GM12873 (cell line): ENCODE measurements at regions not wholly inside any gene's neighbourhood (a gene's known extent, or its start where the extent isn't known, plus 50 kb on each side); places are given as distances from the start of the nearest gene placed in this dataset.

Experiments used
- TF ChIP-seq, protein P1 (sequence below): IDR thresholded peaks from 2 replicates; pipeline ENCODE4 v1.5.1; 2012; ENCODE audit warnings: low read depth, mild to moderate bottlenecking, moderate library complexity, low read length, control low read depth; ENCODE audit not compliant: insufficient read depth; ENCODE audit errors: missing control alignments

DNA sequence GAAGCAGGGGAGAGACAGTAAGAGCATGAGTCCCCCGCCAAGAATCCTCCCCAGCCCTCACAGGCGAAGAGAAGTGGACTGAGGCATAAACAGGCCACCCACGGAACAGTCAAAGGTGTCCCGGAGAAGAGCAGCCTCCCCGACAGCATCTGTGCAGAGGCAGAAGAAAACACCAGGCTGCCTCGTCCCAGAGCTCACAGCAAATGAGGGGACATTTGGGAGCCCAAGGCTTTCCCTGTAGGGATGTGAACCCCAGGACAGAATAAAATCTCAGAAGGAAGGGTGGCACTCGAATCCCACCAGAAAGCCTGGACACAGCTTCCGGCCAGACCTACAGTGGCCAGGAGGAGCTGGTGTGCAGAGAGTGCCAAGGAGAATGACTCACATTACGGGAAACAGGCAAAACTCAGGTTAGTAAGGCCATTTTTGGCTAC is 90.4 kb downstream of the DLL1 start:
- TF ChIP-seq, protein P1, sequence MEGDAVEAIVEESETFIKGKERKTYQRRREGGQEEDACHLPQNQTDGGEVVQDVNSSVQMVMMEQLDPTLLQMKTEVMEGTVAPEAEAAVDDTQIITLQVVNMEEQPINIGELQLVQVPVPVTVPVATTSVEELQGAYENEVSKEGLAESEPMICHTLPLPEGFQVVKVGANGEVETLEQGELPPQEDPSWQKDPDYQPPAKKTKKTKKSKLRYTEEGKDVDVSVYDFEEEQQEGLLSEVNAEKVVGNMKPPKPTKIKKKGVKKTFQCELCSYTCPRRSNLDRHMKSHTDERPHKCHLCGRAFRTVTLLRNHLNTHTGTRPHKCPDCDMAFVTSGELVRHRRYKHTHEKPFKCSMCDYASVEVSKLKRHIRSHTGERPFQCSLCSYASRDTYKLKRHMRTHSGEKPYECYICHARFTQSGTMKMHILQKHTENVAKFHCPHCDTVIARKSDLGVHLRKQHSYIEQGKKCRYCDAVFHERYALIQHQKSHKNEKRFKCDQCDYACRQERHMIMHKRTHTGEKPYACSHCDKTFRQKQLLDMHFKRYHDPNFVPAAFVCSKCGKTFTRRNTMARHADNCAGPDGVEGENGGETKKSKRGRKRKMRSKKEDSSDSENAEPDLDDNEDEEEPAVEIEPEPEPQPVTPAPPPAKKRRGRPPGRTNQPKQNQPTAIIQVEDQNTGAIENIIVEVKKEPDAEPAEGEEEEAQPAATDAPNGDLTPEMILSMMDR: no peak

- TF ChIP-seq, protein P1: no peak
These were observed 91.2 kb downstream of the DLL1 start for GRCh38 chr6:170199716-170200115.

DNA sequence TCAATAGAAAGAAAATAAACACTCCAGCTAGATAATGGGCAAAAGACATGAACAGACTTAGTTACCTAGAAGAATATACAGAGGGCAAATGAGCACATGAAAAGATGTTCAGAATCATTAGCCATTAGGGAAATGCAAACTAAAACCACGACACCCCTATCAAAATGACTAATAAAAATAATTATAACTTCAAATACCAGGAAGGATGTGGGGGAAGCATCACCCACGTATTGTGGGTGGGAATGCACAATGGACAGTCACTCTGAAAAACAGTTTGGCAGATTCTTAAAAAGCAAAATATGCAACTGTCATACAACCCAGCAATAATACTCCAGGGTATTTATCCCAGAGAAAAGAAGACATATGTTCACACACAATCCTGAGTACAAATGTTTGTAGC is 92.6 kb downstream of the DLL1 start:
- TF ChIP-seq, protein P1: no peak

- TF ChIP-seq, protein P1: no peak
These were observed 97.5 kb downstream of the DLL1 start for GRCh38 chr6:170193326-170193821.

DNA sequence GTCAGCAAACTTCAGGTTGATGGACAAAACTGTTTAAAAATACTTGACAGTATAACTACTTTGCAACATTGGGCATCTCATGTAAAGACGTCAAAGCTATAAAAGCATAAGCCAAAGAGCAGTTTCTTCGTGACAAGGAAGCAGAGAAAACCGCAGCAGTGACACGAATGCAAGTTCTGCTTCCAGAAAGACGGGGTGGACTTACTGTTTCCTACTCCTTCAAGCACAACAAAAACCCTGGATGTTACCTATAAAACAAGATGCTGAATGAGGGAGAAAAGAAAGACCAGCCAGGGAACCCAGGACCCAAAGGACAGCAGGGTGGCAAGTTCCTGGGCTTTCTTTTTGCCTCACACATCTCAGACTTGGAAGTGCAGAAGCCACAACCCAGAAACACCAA is 98.0 kb downstream of the DLL1 start:
- TF ChIP-seq, protein P1: no peak

GRCh38 chr6:170190046-170190445 is 100.8 kb downstream of the DLL1 start:
- TF ChIP-seq, protein P1: no peak

- TF ChIP-seq, protein P1: no peak
These were observed 101.6 kb downstream of the DLL1 start for GRCh38 chr6:170189236-170189635.
